Endothelial cell of umbilical vein (primary cell): ENCODE measurements at regions not wholly inside any gene's neighbourhood (a gene's known extent, or its start where the extent isn't known, plus 50 kb on each side); places are given as distances from the start of the nearest gene placed in this dataset.

Experiments
- BruUV-seq: library from RNA; stranded (reverse); fragments of 400-500 nt; replicated peaks from 2 replicates; lab custom pipeline; 2021; lab: Mats Ljungman, UMichigan
- CTCF ChIA-PET: fragments of 300-600, 350-600 bp; sonication (Branson Sonifier 250); formaldehyde crosslinking; loops from one replicate; lab custom pipeline; 2021; ENCODE audit warnings: antibody characterized with exemption, inconsistent platforms; lab: Charles Lee
- POLR2A ChIA-PET: fragments of 300-600, 350-600 bp; sonication (Branson Sonifier 250); formaldehyde crosslinking; loops from one replicate; lab custom pipeline; 2021; ENCODE audit warnings: antibody characterized with exemption, inconsistent platforms; lab: Charles Lee
- DNase-seq: peaks from one replicate; pipeline ENCODE4 v3.0.0-alpha.2; 2011; ENCODE audit warnings: low read depth, low spot score
- FAIRE-seq: peaks from 2 replicates; lab custom pipeline; 2011; peaks lifted over from hg19 to GRCh38; lab: Jason Lieb, UNC
- H2AFZ ChIP-seq: 2 replicates; pipeline ENCODE4 v1.6.0; 2012; ENCODE audit warnings: low read depth, low read length, control low read depth, inconsistent platforms
- H3K27ac ChIP-seq: 2 replicates; pipeline ENCODE4 v1.5.1; 2011; ENCODE audit warnings: low read depth, mild to moderate bottlenecking, control low read depth, low read length, moderate library complexity; ENCODE audit not compliant: insufficient read depth
- H3K27me3 ChIP-seq, 2 experiments: 2 replicates each; pipeline versions ENCODE4 v1.6.0 to v1.6.1; 2011; ENCODE audit warnings: low read length in 2 of 2, mixed read lengths in 1 of 2; ENCODE audit not compliant: control insufficient read depth in 2 of 2, insufficient read depth in 2 of 2
- H3K36me3 ChIP-seq, 2 experiments: 2 replicates in 1 of 2; 3 replicates in 1 of 2; pipeline ENCODE4 v1.5.1; 2011; ENCODE audit warnings: low read length in 2 of 2, mild to moderate bottlenecking in 1 of 2, moderate library complexity in 1 of 2; ENCODE audit not compliant: control insufficient read depth in 2 of 2, insufficient read depth in 2 of 2; ENCODE audit errors: extremely low read depth in 1 of 2
- H3K4me1 ChIP-seq: 3 replicates; pipeline ENCODE4 v1.5.1; 2011; ENCODE audit warnings: mild to moderate bottlenecking, low read length; ENCODE audit not compliant: control insufficient read depth, insufficient read depth; ENCODE audit errors: extremely low read depth
- H3K4me2 ChIP-seq: 2 replicates; pipeline ENCODE4 v1.6.1; 2011; ENCODE audit warnings: low read length, control low read depth, mixed read lengths; ENCODE audit not compliant: insufficient read depth
- H3K4me3 ChIP-seq, 3 experiments: fragments of 200-600 bp in 1 of 3; sonication (generic), shearing (Covaris generic) in 1 of 3; replicated peaks in 1 of 3; 2 replicates each; pipeline ENCODE4 v1.5.1; 2011 to 2016; ENCODE audit warnings: control low read depth in 3 of 3, low read length in 3 of 3, mild to moderate bottlenecking in 2 of 3, inconsistent platforms in 1 of 3, low read depth in 1 of 3, moderate library complexity in 1 of 3; ENCODE audit not compliant: insufficient read depth in 1 of 3
- H3K79me2 ChIP-seq: 2 replicates; pipeline ENCODE4 v1.6.0; 2012; ENCODE audit warnings: low read length, inconsistent platforms; ENCODE audit not compliant: control insufficient read depth, insufficient read depth
- H3K9ac ChIP-seq: replicated peaks from 2 replicates; pipeline ENCODE3; 2011; ENCODE audit warnings: low read length, control low read depth; ENCODE audit not compliant: insufficient read depth; ENCODE audit errors: extremely low read depth
- H3K9me1 ChIP-seq: replicated peaks from 3 replicates; pipeline ENCODE4 v1.6.0; 2011; ENCODE audit warnings: mild to moderate bottlenecking, low read length; ENCODE audit not compliant: control insufficient read depth, insufficient read depth; ENCODE audit errors: extremely low read depth
- H3K9me3 ChIP-seq: replicated peaks from 2 replicates; pipeline ENCODE4 v1.5.1; 2012; ENCODE audit warnings: low read length, inconsistent platforms; ENCODE audit not compliant: control insufficient read depth, insufficient read depth
- H4K20me1 ChIP-seq: replicated peaks from 2 replicates; pipeline ENCODE3; 2011; ENCODE audit warnings: mild to moderate bottlenecking, low read length; ENCODE audit not compliant: control insufficient read depth, insufficient read depth; ENCODE audit errors: extremely low read depth
- CTCF ChIP-seq, 2 donors: IDR thresholded peaks; 1 replicate in 1 of 2; 2 replicates in 1 of 2; pipeline ENCODE4 v1.5.1; 2011; ENCODE audit warnings: low read length in 2 of 2, mild to moderate bottlenecking in 2 of 2, moderate library complexity in 2 of 2, control low read depth in 1 of 2, inconsistent platforms in 1 of 2, low read depth in 1 of 2; ENCODE audit not compliant: insufficient read depth in 1 of 2; ENCODE audit errors: extremely low read depth in 1 of 2
- EZH2 ChIP-seq: IDR thresholded peaks from 2 replicates; pipeline ENCODE4 v1.6.1; 2012; ENCODE audit warnings: borderline replicate concordance, low read depth, mild to moderate bottlenecking, moderate library complexity, low read length, inconsistent platforms; ENCODE audit not compliant: severe bottlenecking
- FOS ChIP-seq: IDR thresholded peaks from 2 replicates; pipeline ENCODE4 v1.6.1; 2011; ENCODE audit warnings: mild to moderate bottlenecking, low read length, moderate library complexity, borderline replicate concordance; ENCODE audit not compliant: insufficient read depth
- GATA2 ChIP-seq: IDR thresholded peaks from 2 replicates; pipeline ENCODE4 v1.7.0; 2011; ENCODE audit warnings: low read depth, mild to moderate bottlenecking, moderate library complexity, mixed read lengths, low read length; ENCODE audit not compliant: insufficient read length, insufficient read depth
- JUN ChIP-seq: IDR thresholded peaks from 2 replicates; pipeline ENCODE4 v1.6.1; 2011; ENCODE audit warnings: borderline replicate concordance, low read depth; ENCODE audit not compliant: insufficient read length, insufficient read depth
- MAX ChIP-seq: IDR thresholded peaks from 2 replicates; pipeline ENCODE4 v1.6.1; 2011; ENCODE audit not compliant: insufficient read depth, insufficient read length
- MYC ChIP-seq: IDR thresholded peaks from one replicate; pipeline ENCODE4 v1.6.1; 2011; ENCODE audit warnings: mild to moderate bottlenecking, low read depth, low read length
- POLR2A ChIP-seq: IDR thresholded peaks from 2 replicates; pipeline ENCODE4 v1.6.1; 2012; ENCODE audit warnings: low read depth, mild to moderate bottlenecking, control low read depth, low read length
- POLR2AphosphoS5 ChIP-seq: IDR thresholded peaks from 2 replicates; pipeline ENCODE4 v1.6.1; 2012; ENCODE audit warnings: low read depth, mild to moderate bottlenecking, control low read depth, low read length, moderate library complexity; ENCODE audit not compliant: insufficient read depth
- dilution Hi-C: fragments of 300-500 bp; cut with MboI; formaldehyde crosslinking; loops from one replicate; pipeline ENCODE4 v1.15.0; 2019; ENCODE audit warnings: low sequenced_read_pairs; ENCODE audit not compliant: extremely low pct_ligation_motif_present
- intact Hi-C: fragments of 100-400 bp; cut with micrococcal nuclease; formaldehyde crosslinking; loops from one replicate; pipeline ENCODE4 v1.10.0; 2022

- H3K9me3 ChIP-seq, result no peaks in the 10 kb centered on the region
- DNase-seq (no peak), FAIRE-seq (no peak)
- no peak overlapping the region for H3K27ac ChIP-seq
- no peaks in the 10 kb centered on the region for H3K4me1 ChIP-seq
- ChIA-PET POLR2A (no interaction called here), CTCF (no interaction called here)
- H3K27me3 ChIP-seq, result no peaks in the 10 kb centered on the region
- H2AFZ ChIP-seq, result no peak overlapping the region
- TF ChIP-seq CTCF (IDR thresholded peaks at IDR 0.05; ENCODE audit: extremely low read depth in 1 of 2, insufficient read depth in 1 of 2, low read depth in 1 of 2, low read length in 2 of 2), result no peak
- TF ChIP-seq POLR2A, result no peak
- TF ChIP-seq FOS, result no peak
- no peak for TF ChIP-seq POLR2AphosphoS5
- no peak for TF ChIP-seq MAX
- no peak for TF ChIP-seq EZH2
- TF ChIP-seq JUN, result no peak
- TF ChIP-seq GATA2, result no peak
- no peak for TF ChIP-seq MYC
- intact Hi-C loops (no loop called here), dilution Hi-C loops (no loop called here)
- H3K4me3 ChIP-seq, result no peak overlapping the region
- no peaks in the 10 kb centered on the region for H3K9me1 ChIP-seq
- H3K9ac ChIP-seq, result no peak overlapping the region
- H3K36me3 ChIP-seq, result no peaks in the 10 kb centered on the region
- no TSS peak for BruUV-seq
- no peaks in the 10 kb centered on the region for H4K20me1 ChIP-seq
- H3K79me2 ChIP-seq, result no peaks in the 10 kb centered on the region
- H3K4me2 ChIP-seq, result no peak overlapping the region
Measured at GRCh38 chr1:83641796-83642443, 357.0 kb downstream of the TTLL7 start.
